ENCODE measurements at regions not wholly inside any gene's neighbourhood (a gene's known extent, or its start where the extent isn't known, plus 50 kb on each side); places are given as distances from the start of the nearest gene placed in this dataset.

- no peak for DNase-seq
Observed at GRCh38 chr5:155728146-155728856, 598.7 kb upstream of the SGCD start.

- DNase-seq: no peak
Observed at GRCh38 chr5:155728857-155729683, 597.9 kb upstream of the SGCD start.

GRCh38 chr5:155729684-155730059 lies 597.3 kb upstream of the SGCD start:
- DNase-seq: no peak

- DNase-seq: no peak
Observed at GRCh38 chr5:155732587-155733376, 594.2 kb upstream of the SGCD start.

- DNase-seq: no peak
Observed at GRCh38 chr5:155733935-155734334, 593.0 kb upstream of the SGCD start.

- peak; percentile 36 for DNase-seq
Observed at GRCh38 chr5:155735388-155735787, 591.6 kb upstream of the SGCD start.

- no peak for DNase-seq
Observed at GRCh38 chr5:155738616-155739015, 588.3 kb upstream of the SGCD start.

GRCh38 chr5:155746367-155747038 lies 580.5 kb upstream of the SGCD start:
- DNase-seq: no peak

GRCh38 chr5:155750101-155750500 lies 576.9 kb upstream of the SGCD start:
- no peak for DNase-seq

- DNase-seq: no peak
Observed at GRCh38 chr5:155750571-155750970, 576.4 kb upstream of the SGCD start.

GRCh38 chr5:155753943-155754581 lies 572.9 kb upstream of the SGCD start:
- peak; percentile 34 for DNase-seq

- DNase-seq: no peak
Observed at GRCh38 chr5:155759252-155759651, 567.7 kb upstream of the SGCD start.

- no peak for DNase-seq
Observed at GRCh38 chr5:155759984-155760383, 567.0 kb upstream of the SGCD start.

- DNase-seq: no peak
Observed at GRCh38 chr5:155761502-155761901, 565.5 kb upstream of the SGCD start.

GRCh38 chr5:155765715-155766114 lies 561.2 kb upstream of the SGCD start:
- DNase-seq: no peak

GRCh38 chr5:155767470-155767869 lies 559.5 kb upstream of the SGCD start:
- DNase-seq: no peak

- no peak for DNase-seq
Observed at GRCh38 chr5:155768332-155768731, 558.6 kb upstream of the SGCD start.

GRCh38 chr5:155772009-155772662 lies 554.8 kb upstream of the SGCD start:
- no peak for DNase-seq

- no peak for DNase-seq
Observed at GRCh38 chr5:155773680-155774079, 553.3 kb upstream of the SGCD start.

- no peak for DNase-seq
Observed at GRCh38 chr5:155780260-155780659, 546.7 kb upstream of the SGCD start.

GRCh38 chr5:155783246-155783645 lies 543.7 kb upstream of the SGCD start:
- no peak for DNase-seq

- DNase-seq: no peak
Observed at GRCh38 chr5:155783791-155784190, 543.2 kb upstream of the SGCD start.

Data from NCI-H774 (cell line).